GM18861 (cell line): ENCODE measurements at regions not wholly inside any gene's neighbourhood (a gene's known extent, or its start where the extent isn't known, plus 50 kb on each side); places are given as distances from the start of the nearest gene placed in this dataset.

ENCODE experiments used
- ATAC-seq: cut with Tn5 transposase; IDR thresholded peaks from one replicate; pipeline ENCODE4 v1.9.1; 2021; ENCODE audit not compliant: unreplicated experiment

DNA sequence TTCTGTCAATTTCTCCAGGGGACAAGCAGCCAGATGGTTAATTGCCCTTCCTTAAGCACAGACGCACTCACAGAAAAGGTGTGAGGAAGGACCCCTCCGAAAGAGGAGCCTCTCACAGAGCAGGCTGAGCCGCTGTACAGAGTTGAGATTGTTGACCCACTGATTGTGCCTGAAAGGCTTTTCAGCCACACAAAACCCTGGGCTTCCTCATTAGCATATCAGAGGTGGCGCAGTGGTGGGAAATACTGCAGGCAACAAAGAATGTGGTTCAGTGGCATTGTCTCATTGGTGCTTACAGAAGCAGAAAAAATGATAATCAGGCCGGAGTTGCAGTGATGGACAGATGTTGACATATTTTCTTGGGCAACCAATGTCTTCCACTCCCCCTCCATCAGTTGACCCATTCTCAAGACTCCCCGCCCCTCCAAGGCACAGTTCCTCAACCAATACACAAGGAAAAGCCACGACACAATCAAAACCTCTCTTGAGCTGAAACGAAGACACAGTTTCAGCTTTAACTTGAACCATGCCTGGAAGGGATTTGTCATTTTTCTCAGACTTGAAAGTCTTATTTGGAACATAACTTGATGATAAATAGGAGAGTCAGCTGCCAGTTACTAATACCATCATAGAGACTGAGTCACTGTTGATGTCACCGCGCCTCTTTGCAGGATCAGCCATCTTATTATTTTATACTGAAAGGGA is 53.1 kb downstream of the ATXN3L start:
- ATAC-seq, result no peak

DNA sequence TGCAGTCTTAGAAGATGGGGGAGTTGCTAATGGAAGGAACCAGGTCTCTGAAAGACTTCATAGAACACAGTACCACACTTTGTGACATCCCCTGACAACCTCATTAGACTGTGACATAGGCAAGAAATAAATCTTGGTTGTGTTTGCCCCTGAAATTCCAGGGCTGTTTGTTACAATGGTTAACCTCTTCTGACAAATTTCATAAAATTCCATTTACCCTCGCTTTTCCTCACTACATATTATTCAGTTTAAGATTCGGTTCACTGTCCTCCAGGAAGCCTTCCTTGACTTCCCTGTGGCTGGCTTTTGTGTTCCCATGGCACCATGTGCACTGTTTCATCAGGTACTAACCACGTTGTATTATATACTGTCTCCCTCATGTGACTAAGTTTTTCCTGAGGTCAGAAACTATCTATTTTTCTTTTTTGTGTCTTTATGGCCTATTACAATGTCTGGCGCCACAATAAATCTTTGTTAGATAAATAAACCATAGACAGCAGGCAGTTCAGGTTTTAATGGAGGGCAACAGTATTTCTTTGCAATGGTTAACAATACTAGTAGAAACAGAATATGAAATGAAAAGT is 54.2 kb downstream of the ATXN3L start:
- no peak for ATAC-seq

GRCh38 chrX:13265111-13265510 is 54.7 kb downstream of the ATXN3L start:
- no peak for ATAC-seq

DNA sequence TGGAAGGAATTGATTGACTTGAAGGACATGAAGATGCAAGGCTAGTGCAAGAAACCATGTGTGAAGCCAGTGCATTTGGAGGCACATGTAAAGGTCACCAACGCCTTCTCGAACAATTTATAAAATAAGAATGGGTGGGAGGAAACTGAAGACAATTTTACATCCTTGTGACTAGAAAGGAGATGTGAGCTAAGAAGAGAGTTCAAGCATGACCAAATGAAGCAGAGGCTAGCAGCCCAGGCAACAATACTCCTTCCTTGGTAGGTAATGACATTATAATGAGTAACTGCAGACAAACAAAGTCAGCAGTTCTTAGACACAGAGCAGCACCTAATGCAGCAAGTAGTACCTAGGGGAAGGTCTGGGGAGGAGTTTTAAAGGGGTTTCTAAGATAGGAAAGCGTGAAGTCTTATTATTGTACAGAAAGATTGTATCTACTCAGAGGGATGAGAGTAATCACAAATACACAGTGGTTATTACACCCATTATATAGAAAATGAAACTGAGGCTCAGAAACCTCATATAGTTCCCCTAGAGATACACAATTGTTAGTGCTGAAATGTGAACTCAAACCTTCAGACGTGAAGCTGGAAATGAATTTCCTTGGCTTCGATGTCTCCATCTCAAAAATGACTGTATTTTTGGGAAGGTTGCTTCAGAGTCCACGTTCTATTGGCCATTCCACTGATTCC is 56.1 kb downstream of the ATXN3L start:
- peak; percentile 76 for ATAC-seq

GRCh38 chrX:13261348-13261747 is 58.5 kb downstream of the ATXN3L start:
- no peak for ATAC-seq

GRCh38 chrX:13260598-13260997 is 59.3 kb downstream of the ATXN3L start:
- ATAC-seq, result no peak

DNA sequence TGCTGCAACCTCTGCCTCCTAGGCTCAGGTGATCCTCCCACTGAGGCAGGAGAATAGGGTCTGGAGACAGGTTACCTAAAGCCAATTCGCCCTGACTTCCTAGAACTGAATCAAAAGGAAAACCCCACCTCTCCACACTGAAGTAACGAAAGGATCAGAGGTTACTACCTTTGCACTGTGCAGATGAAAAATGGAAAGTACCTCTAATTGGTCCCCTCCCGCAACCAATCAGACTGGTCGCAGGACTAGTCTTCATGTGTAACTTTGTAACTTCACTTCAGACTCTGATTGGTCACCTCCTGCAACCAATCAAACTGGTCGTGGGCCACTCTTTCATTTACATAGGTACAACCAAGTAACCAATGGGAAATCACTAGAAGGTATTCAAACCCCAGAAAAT is 61.1 kb downstream of the ATXN3L start:
- ATAC-seq, result no peak

DNA sequence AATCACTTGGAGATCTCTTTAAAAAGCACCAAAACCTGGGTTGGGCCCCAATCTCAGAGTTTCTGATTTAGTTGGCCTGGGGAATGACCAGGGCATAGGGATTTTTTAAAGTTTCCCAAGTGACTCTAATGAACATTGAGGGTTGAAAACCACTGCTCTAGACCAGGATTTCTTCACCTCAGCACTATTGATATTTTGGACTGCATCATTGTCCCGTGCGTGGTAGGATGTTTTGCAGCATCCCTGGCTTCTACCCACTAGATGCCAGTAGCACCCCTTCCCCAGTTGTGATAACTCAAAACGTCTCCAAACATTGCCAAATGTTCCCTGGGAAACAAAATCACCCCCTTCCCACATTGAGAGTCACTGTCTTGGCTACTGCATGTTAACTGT is 61.8 kb downstream of the ATXN3L start:
- no peak for ATAC-seq

DNA sequence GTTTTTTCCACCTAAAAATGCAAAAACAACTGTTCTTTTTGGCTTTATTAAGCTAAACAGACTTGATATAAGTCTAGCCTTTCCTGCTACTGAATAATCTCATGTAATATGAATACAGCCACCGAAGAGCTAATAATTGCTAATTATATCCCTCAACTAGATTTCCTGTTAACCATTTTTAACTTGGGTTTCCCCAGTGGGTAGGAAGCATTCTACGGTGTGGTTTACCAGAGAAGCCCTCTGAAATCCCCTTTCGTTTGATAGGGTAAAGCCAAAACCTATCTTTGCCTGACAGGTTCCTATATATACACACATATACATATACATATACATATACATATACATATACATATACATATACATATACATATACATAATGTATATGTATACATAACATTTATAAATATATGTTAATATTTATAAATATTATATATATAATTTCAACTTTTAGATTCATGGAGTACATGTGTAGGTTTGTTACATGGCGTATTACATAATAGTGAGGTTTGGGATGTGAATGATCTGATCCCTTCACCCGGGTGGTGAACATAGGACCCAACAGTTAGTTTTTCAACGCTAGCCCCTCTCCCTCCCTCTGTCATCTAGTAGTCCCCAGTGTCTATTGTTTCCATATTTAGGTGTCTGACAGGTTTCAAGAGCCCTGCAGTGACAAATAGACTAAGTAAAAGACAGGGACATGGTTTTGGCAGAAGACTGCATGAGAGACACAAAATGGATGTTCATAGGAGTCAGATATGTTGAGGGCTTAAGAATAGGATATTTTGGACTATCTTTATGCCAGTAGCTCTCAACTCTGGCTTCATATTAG is 62.4 kb downstream of the ATXN3L start:
- ATAC-seq, result peak; percentile 61

DNA sequence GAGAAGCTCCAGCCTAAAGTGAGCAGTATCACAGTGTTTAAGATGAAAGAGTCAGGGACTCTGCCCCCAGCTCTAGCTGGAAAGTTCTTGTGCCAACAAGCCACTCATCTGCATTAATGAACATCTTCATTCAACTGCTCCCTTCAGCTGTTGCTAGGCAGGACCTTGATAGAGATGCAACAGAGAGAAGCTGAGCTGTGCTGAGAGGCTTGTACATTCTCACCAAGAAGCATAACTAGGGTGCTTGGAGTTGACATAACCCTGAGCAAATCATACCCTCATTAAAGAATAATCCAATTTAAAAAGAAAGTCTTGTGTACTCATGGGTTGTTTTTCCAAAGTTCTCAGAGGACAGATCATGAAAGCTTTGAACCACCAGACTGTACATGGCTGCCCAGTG is 63.2 kb downstream of the ATXN3L start:
- ATAC-seq, result no peak

DNA sequence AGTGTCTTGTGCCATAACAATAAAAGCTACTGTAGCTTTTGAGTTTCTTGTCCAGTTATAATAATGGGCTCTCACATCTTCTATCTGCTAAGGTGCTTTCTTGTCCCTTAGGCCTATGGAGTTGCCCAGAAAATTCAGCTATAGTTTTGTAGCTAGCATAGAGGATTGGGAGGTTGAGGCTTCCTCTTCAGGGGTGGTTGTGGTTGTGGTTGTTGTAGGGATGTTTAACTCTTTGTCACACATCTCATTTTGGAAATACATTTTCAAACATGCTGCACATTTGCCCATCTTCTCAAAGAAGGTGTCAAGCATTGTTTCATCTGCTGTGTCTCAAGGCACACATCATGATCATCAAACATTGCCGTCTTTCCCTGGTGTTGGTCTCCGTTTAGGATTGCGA is 65.0 kb downstream of the ATXN3L start:
- no peak for ATAC-seq

- peak; percentile 29 for ATAC-seq
Measured at GRCh38 chrX:13254076-13254785, 65.6 kb downstream of the ATXN3L start.

DNA sequence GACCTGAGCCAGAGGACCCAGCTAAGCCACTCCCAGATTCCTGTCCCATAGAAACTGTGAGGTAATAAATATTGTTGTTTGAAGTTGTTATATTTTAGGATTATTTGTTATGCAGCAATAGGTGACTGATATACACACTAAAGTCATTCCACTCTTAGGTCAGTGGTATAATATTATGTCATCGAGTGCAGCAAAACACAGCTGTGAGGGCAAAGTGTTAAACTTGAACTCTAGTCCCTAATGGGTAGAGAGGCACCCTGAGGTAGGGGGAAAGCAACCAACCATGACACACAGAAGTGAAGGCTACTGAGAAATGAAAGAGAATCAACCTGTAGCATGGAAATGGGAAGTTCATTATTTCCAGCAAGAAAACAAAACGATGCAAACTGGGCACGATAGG is 66.6 kb downstream of the ATXN3L start:
- no peak for ATAC-seq

- ATAC-seq, result no peak
Measured at GRCh38 chrX:13252726-13253125, 67.1 kb downstream of the ATXN3L start.

GRCh38 chrX:13250826-13251580 is 68.8 kb downstream of the ATXN3L start:
- ATAC-seq, result no peak

DNA sequence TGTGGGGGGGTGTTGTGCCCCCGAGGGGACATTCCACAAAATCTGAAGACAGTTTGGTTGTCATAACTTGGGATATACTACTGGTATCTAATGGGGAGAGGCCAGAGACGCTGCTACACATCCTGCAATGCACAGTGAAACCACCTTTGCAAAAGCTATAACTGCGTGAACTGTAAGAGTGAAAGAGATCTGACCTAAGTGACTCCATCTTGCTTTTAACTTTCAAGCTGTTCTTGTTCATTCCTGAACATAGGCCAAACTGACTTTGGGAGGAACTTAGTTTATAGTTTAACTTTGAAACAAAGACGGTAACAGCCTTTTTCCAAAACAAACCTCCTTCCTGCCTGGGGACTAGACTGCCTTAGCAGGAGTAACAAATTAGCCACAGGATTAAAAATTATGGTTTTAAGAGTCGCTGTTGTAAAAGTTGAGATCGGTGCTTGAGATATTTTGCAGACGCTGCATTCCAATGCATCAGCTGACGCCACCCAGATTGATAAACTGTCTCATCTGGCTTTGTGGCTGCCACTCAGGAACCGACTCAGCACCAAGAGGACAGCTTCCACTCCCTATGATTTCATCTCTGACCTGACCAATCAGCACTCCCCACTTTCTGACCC is 70.9 kb downstream of the ATXN3L start:
- ATAC-seq, result no peak

GRCh38 chrX:13239272-13239671 is 80.6 kb downstream of the ATXN3L start:
- no peak for ATAC-seq

GRCh38 chrX:13235930-13236329 is 83.9 kb downstream of the ATXN3L start:
- no peak for ATAC-seq

- no peak for ATAC-seq
Measured at GRCh38 chrX:13232484-13232883, 87.4 kb downstream of the ATXN3L start.

DNA sequence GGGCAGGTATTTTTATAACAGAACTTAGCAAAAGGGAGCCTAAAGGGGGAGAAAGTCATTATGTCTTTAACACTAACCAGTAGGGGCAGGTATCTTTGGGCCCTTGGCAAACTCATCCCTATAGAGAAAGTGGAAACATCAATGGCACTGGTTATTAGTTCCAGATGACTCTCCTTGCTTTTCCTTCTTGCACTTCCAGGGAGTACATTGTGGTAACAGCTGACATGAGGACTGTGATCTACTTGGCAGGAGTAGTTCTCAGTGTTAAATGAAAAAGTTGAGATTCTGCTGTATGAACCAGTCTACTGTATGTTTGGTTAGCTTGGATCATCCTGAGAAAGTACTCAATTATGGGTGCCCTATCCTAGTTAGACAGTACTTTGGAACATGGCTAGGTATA is 93.6 kb downstream of the ATXN3L start:
- ATAC-seq, result no peak
